ENCODE measurements at regions not wholly inside any gene's neighbourhood (a gene's known extent, or its start where the extent isn't known, plus 50 kb on each side); places are given as distances from the start of the nearest gene placed in this dataset.

GRCh38 chr14:83918546-83918945, 1611.4 kb upstream of the FLRT2 start:
- no peak for TF ChIP-seq CTCF (conservative IDR thresholded peaks at IDR 0.05 in 1 of 2, IDR thresholded peaks at IDR 0.05 in 1 of 2; ENCODE audit: extremely low read depth in 1 of 2, insufficient read depth in 1 of 2, low read depth in 1 of 2, low read length in 2 of 2)
- TF ChIP-seq EZH2 (IDR thresholded peaks at IDR 0.05; ENCODE audit: borderline replicate concordance, low read length) = no peak

Measured in mammary epithelial cell (primary cell).